B cell (primary cell): ENCODE measurements at regions not wholly inside any gene's neighbourhood (a gene's known extent, or its start where the extent isn't known, plus 50 kb on each side); places are given as distances from the start of the nearest gene placed in this dataset.

Experiments
- ATAC-seq: fragments of 200-7000 bp; cut with Tn5 transposase; one replicate; pipeline ENCODE4 v1.10.0; 2021; ENCODE audit warnings: low read depth, mild to moderate bottlenecking, moderate number of reproducible peaks, moderate library complexity
- CTCF ChIA-PET: fragments of 350-600 bp; sonication (Branson Sonifier 250); formaldehyde crosslinking; loops from one replicate; lab custom pipeline; 2021; ENCODE audit warnings: antibody characterized with exemption, inconsistent platforms; lab: Charles Lee
- POLR2A ChIA-PET: fragments of 350-600 bp; sonication (Branson Sonifier 250); formaldehyde crosslinking; loops from one replicate; lab custom pipeline; 2021; ENCODE audit warnings: antibody characterized with exemption; lab: Charles Lee
- DNase-seq: peaks from one replicate; pipeline ENCODE4 v3.0.0; 2013
- H2AFZ ChIP-seq: 2 replicates; pipeline ENCODE4 v1.6.1; 2012; ENCODE audit warnings: mild to moderate bottlenecking, low read depth, low read length; ENCODE audit not compliant: insufficient read depth, poor library complexity, severe bottlenecking
- H3K27ac ChIP-seq, 2 donors: 1 replicate in 1 of 2; 2 replicates in 1 of 2; pipeline ENCODE4 v1.5.1; 2012 to 2013; ENCODE audit warnings: low read length in 2 of 2, mild to moderate bottlenecking in 2 of 2, moderate library complexity in 1 of 2
- H3K27me3 ChIP-seq, 4 experiments: fragments of 200-600 bp in 1 of 4; sonication (generic) in 1 of 4; replicated peaks in 1 of 4; 1 replicate in 2 of 4; 2 replicates in 2 of 4; pipeline versions ENCODE4 v1.6.1 to v1.7.0; 2013 to 2016; ENCODE audit warnings: low read length in 3 of 4, mild to moderate bottlenecking in 2 of 4, mixed read lengths in 1 of 4, moderate library complexity in 1 of 4; ENCODE audit not compliant: insufficient read depth in 4 of 4, control insufficient read depth in 3 of 4; ENCODE audit errors: control extremely low read depth in 1 of 4
- H3K36me3 ChIP-seq, 2 experiments: replicated peaks in 1 of 2; 1 replicate in 1 of 2; 2 replicates in 1 of 2; pipeline versions ENCODE4 v1.6.1 to v1.7.1; 2013; ENCODE audit warnings: low read length in 1 of 2; ENCODE audit not compliant: insufficient read depth in 2 of 2, control insufficient read depth in 1 of 2; ENCODE audit errors: control extremely low read depth in 1 of 2, extremely low read depth in 1 of 2
- H3K4me1 ChIP-seq, 2 donors: fragments of 200-600 bp in 1 of 2; sonication (generic) in 1 of 2; 1 replicate in 1 of 2; 2 replicates in 1 of 2; pipeline versions ENCODE4 v1.5.1 to v1.6.1; 2013 to 2017; ENCODE audit warnings: low read length in 2 of 2; ENCODE audit not compliant: control insufficient read depth in 2 of 2, insufficient read depth in 2 of 2
- H3K4me2 ChIP-seq: replicated peaks from 2 replicates; pipeline ENCODE3; 2012; ENCODE audit warnings: mild to moderate bottlenecking, low read depth, low read length; ENCODE audit not compliant: poor library complexity, severe bottlenecking
- H3K4me3 ChIP-seq, 5 experiments: fragments of 200-600 bp in 1 of 5; sonication (generic) in 1 of 5; 1 replicate in 3 of 5; 2 replicates in 2 of 5; pipeline versions ENCODE4 v1.5.1 to v1.7.0; 2011 to 2016; ENCODE audit warnings: low read length in 4 of 5, mild to moderate bottlenecking in 4 of 5, low read depth in 2 of 5, control low read depth in 1 of 5, moderate library complexity in 1 of 5; ENCODE audit not compliant: insufficient read depth in 1 of 5; ENCODE audit errors: control extremely low read depth in 1 of 5, extremely low read depth in 1 of 5
- H3K79me2 ChIP-seq: fragments of 200-600 bp; sonication (generic); one replicate; pipeline ENCODE4 v1.6.0; 2016; ENCODE audit warnings: low read length; ENCODE audit not compliant: control insufficient read depth, insufficient read depth
- H3K9ac ChIP-seq: fragments of 200-600 bp; sonication (generic); 2 replicates; pipeline ENCODE4 v1.6.1; 2017; ENCODE audit warnings: mild to moderate bottlenecking, low read length, moderate library complexity
- H3K9me3 ChIP-seq, 3 donors: one replicate each; pipeline versions ENCODE4 v1.6.1 to v1.7.1; 2013; ENCODE audit warnings: low read length in 2 of 3; ENCODE audit not compliant: control insufficient read depth in 2 of 3, insufficient read depth in 1 of 3; ENCODE audit errors: control extremely low read depth in 1 of 3
- H4K20me1 ChIP-seq: 2 replicates; pipeline ENCODE4 v1.6.0; 2012; ENCODE audit warnings: mild to moderate bottlenecking, low read length; ENCODE audit not compliant: insufficient read depth, control insufficient read depth, poor library complexity, severe bottlenecking
- H3K27ac Mint-ChIP-seq: one replicate; pipeline ENCODE4 v1.8.0; 2021; ENCODE audit warnings: mixed read lengths
- H3K27me3 Mint-ChIP-seq: one replicate; pipeline ENCODE4 v1.8.0; 2021; ENCODE audit warnings: mixed read lengths
- H3K4me1 Mint-ChIP-seq: one replicate; pipeline ENCODE4 v1.8.0; 2021; ENCODE audit warnings: mixed read lengths
- H3K4me3 Mint-ChIP-seq: one replicate; pipeline ENCODE4 v1.8.0; 2021; ENCODE audit warnings: mixed read lengths
- H3K9me3 Mint-ChIP-seq: one replicate; pipeline ENCODE4 v1.8.0; 2022; ENCODE audit warnings: mixed read lengths; ENCODE audit not compliant: insufficient read depth
- EZH2 ChIP-seq: IDR thresholded peaks from 2 replicates; pipeline ENCODE4 v1.6.1; 2012; ENCODE audit warnings: borderline replicate concordance, low read depth, mild to moderate bottlenecking, moderate library complexity, low read length; ENCODE audit not compliant: insufficient read depth, poor library complexity, severe bottlenecking
- WGBS: methylation state at CpG from one replicate; pipeline ENCODE4 v1.1.5; 2013; ENCODE audit warnings: missing lambda C conversion rate; ENCODE audit not compliant: insufficient coverage; 5-methylcytosine and 5-hydroxymethylcytosine counted together
- intact Hi-C: fragments of 100-400 bp; cut with micrococcal nuclease; formaldehyde crosslinking; loops from one replicate; pipeline ENCODE4 v1.10.0; 2022
- TF ChIP-seq, protein P1 (sequence below): fragments of 200-600 bp; IDR thresholded peaks from one replicate; pipeline ENCODE4 v1.8.0; 2022; ENCODE audit warnings: antibody characterized with exemption, mild to moderate bottlenecking

DNA sequence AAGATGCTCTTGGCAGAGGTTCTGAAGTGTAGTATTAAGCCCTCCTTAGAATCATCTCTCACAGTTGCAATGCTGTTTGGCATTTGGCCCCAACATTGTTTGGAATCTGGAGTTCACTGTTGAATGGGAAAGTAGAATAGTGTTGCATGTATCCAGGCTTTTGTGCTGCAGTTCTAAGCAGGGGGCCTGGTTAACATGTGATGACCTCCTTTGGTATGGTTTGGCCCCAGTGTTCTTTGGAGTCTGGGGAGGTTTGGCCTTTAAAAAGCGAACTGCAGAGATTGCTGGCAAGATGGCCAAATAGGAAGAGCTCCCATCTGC, 61.8 kb upstream of the PLD5 start:
- Histone ChIP-seq H3K4me1 (no peaks in the 10 kb centered on the region), H3K4me3 (no peak overlapping the region), H3K27me3 (peaks cover 0 to 2% (median 0%) of the 10 kb centered on the region in 4 experiments), H3K27ac (no peak overlapping the region), H3K4me2 (no peak overlapping the region), H3K9ac (no peak overlapping the region), H3K79me2 (no peaks in the 10 kb centered on the region), H3K9me3 (peaks cover 0 to 4% (median 0%) of the 10 kb centered on the region in 3 donors), H4K20me1 (no peaks in the 10 kb centered on the region), H3K36me3 (no peaks in the 10 kb centered on the region), H2AFZ (no peak overlapping the region)
- Mint-ChIP-seq H3K9me3 (peaks cover 4% of the 10 kb centered on the region), H3K4me3 (no peak overlapping the region), H3K4me1 (no peaks in the 10 kb centered on the region), H3K27me3 (peaks cover 9% of the 10 kb centered on the region), H3K27ac (no peak overlapping the region)
- WGBS: 70% methylated on average over 1 of the region's 1 CpG
- TF ChIP-seq, protein P1, sequence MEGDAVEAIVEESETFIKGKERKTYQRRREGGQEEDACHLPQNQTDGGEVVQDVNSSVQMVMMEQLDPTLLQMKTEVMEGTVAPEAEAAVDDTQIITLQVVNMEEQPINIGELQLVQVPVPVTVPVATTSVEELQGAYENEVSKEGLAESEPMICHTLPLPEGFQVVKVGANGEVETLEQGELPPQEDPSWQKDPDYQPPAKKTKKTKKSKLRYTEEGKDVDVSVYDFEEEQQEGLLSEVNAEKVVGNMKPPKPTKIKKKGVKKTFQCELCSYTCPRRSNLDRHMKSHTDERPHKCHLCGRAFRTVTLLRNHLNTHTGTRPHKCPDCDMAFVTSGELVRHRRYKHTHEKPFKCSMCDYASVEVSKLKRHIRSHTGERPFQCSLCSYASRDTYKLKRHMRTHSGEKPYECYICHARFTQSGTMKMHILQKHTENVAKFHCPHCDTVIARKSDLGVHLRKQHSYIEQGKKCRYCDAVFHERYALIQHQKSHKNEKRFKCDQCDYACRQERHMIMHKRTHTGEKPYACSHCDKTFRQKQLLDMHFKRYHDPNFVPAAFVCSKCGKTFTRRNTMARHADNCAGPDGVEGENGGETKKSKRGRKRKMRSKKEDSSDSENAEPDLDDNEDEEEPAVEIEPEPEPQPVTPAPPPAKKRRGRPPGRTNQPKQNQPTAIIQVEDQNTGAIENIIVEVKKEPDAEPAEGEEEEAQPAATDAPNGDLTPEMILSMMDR: no peak
- TF ChIP-seq EZH2: no peak
- DNase-seq (no peak), ATAC-seq (no peak)
- intact Hi-C loops: no loop called here
- ChIA-PET CTCF (no interaction called here), POLR2A (no interaction called here)

DNA sequence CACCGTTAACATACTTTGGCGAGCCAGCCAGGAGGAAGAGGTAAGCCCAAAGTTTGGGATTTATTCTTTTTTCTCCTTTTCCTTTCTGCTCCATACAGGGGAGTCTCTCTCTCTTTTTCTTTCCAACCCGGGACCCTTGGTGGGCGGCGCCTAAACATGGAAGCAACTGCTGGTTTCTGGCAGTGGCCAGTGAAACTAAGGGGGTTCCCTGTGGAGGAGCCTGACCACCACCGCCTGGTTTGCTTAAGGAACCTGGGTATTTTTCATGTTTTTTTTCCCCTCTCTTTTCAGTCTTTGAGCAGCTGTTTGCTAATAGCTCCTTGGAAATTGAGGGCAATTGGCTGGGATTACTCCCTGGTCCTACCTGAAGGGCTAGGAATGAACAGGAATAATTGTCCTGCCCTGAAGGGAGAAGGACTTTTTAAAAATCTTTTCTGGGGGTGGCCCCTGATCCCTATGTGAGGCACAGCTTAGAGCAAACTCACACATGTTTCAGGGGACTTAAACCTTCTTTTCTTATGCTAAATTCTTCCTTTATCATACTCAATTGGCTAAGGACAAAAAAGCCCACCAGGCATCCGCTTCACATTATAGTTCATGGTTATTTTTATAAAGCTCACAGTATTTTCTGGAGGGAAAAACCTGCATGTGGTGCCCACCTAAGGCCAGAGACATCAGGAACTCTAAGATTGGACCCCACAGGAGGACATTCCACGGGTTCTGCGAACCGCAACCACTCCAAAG, 61.3 kb upstream of the PLD5 start:
- Histone ChIP-seq H3K9me3 (peaks cover 0 to 4% (median 0%) of the 10 kb centered on the region in 3 donors), H3K9ac (no peak overlapping the region), H3K27me3 (peaks cover 0 to 2% (median 0%) of the 10 kb centered on the region in 4 experiments), H3K4me2 (no peak overlapping the region), H3K36me3 (no peaks in the 10 kb centered on the region), H4K20me1 (no peaks in the 10 kb centered on the region), H3K4me3 (no peak overlapping the region), H3K79me2 (no peaks in the 10 kb centered on the region), H2AFZ (no peak overlapping the region), H3K27ac (no peak overlapping the region), H3K4me1 (no peaks in the 10 kb centered on the region)
- ATAC-seq: no peak
- POLR2A ChIA-PET: no interaction called here
- Mint-ChIP-seq H3K4me1 (no peaks in the 10 kb centered on the region), H3K27ac (no peak overlapping the region), H3K4me3 (no peak overlapping the region), H3K9me3 (peaks cover 4% of the 10 kb centered on the region), H3K27me3 (peaks cover 9% of the 10 kb centered on the region)
- 95% methylated on average over 5 of the region's 10 CpGs for WGBS
- no peak for TF ChIP-seq EZH2
- TF ChIP-seq, protein P1: no peak
- CTCF ChIA-PET: no interaction called here
- intact Hi-C loops: no loop called here
- DNase-seq: no peak
